K562 (cell line): ENCODE measurements at regions not wholly inside any gene's neighbourhood (a gene's known extent, or its start where the extent isn't known, plus 50 kb on each side); places are given as distances from the start of the nearest gene placed in this dataset.
"Not testable (repeated sequence)": the region's sequence is repeated elsewhere in the genome, so short reads cannot be mapped to it uniquely, and the experiment has no call there.

Source experiments
- ATAC-seq: fragments of 200-7000 bp; cut with Tn5 transposase; 3 replicates; pipeline ENCODE4 v1.9.1; 2020; ENCODE audit warnings: moderate library complexity
- BruUV-seq: library from RNA; stranded (reverse); fragments of 400-500 nt; replicated peaks from 2 replicates; lab custom pipeline; 2021; lab: Mats Ljungman, UMichigan
- CTCF ChIA-PET: fragments of 300-600 bp; formaldehyde crosslinking; extraction: SDS; loops from one replicate; lab custom pipeline; 2021; ENCODE audit warnings: low intra/inter-chr PET ratio; lab: Yijun Ruan, JAX
- POLR2A ChIA-PET: fragments of 300-600, 350-650 bp; sonication (Branson Sonifier 250); formaldehyde crosslinking; extraction: SDS; loops from one replicate; lab custom pipeline; 2021; ENCODE audit warnings: antibody characterized with exemption, inconsistent platforms; lab: Yijun Ruan, JAX
- DNase-seq, 4 experiments: peaks; one replicate each; pipeline versions ENCODE4 v3.0.0 to v3.0.0-alpha.2; 2011 to 2018; ENCODE audit warnings: low spot score in 3 of 4, mixed read lengths in 3 of 4; ENCODE audit errors: extremely low read depth in 1 of 4
- FAIRE-seq: peaks from 2 replicates; lab custom pipeline; 2011; peaks lifted over from hg19 to GRCh38; lab: Jason Lieb, UNC
- H2AFZ ChIP-seq: 2 replicates; pipeline ENCODE4 v1.6.0; 2011; ENCODE audit warnings: low read depth, low read length, control low read depth, inconsistent platforms
- H3K27ac ChIP-seq: fragments of 200-600 bp; 3 replicates; pipeline ENCODE4 v1.8.0; 2011; ENCODE audit warnings: low read depth, mild to moderate bottlenecking, control low read depth, inconsistent platforms, low read length, moderate library complexity, mixed read lengths; ENCODE audit errors: extremely low read depth
- H3K27me3 ChIP-seq, 2 experiments: fragments of 300-600 bp in 1 of 2; 2 replicates in 1 of 2; 3 replicates in 1 of 2; pipeline versions ENCODE4 v1.6.0 to v1.8.0; 2011; ENCODE audit warnings: inconsistent platforms in 2 of 2, low read length in 2 of 2, mild to moderate bottlenecking in 1 of 2, mixed read lengths in 1 of 2, moderate library complexity in 1 of 2; ENCODE audit not compliant: control insufficient read depth in 2 of 2, insufficient read depth in 2 of 2
- H3K36me3 ChIP-seq: fragments of 300-600 bp; 3 replicates; pipeline ENCODE4 v1.8.0; 2011; ENCODE audit warnings: mild to moderate bottlenecking, low read length, inconsistent platforms; ENCODE audit not compliant: control insufficient read depth, insufficient read depth
- H3K4me1 ChIP-seq, 2 experiments: fragments of 200-600 bp in 1 of 2; replicated peaks in 1 of 2; 2 replicates in 1 of 2; 3 replicates in 1 of 2; pipeline versions ENCODE4 v1.5.1 to v1.8.0; 2011; ENCODE audit warnings: inconsistent platforms in 2 of 2, low read length in 2 of 2, mild to moderate bottlenecking in 1 of 2, mixed read lengths in 1 of 2, moderate library complexity in 1 of 2; ENCODE audit not compliant: control insufficient read depth in 2 of 2, insufficient read depth in 2 of 2
- H3K4me2 ChIP-seq: 2 replicates; pipeline ENCODE4 v1.6.1; 2011; ENCODE audit warnings: low read length, control low read depth, inconsistent platforms, mixed read lengths; ENCODE audit not compliant: insufficient read depth
- H3K4me3 ChIP-seq: fragments of 200-600 bp; sonication (generic), shearing (Covaris generic); 2 replicates; pipeline ENCODE4 v1.5.1; 2016; ENCODE audit warnings: control low read depth, inconsistent platforms
- H3K79me2 ChIP-seq: fragments of 200-600 bp; 3 replicates; pipeline ENCODE4 v1.8.0; 2011; ENCODE audit warnings: low read length, inconsistent platforms; ENCODE audit not compliant: control insufficient read depth, insufficient read depth
- H3K9ac ChIP-seq, 2 experiments: 2 replicates each; pipeline versions ENCODE4 v1.6.0 to v1.6.1; 2011; ENCODE audit warnings: low read depth in 2 of 2, low read length in 2 of 2, control low read depth in 1 of 2, inconsistent platforms in 1 of 2, mild to moderate bottlenecking in 1 of 2, mixed read lengths in 1 of 2; ENCODE audit not compliant: insufficient read depth in 1 of 2
- H3K9me1 ChIP-seq: one replicate; pipeline ENCODE4 v1.6.0; 2011; ENCODE audit warnings: inconsistent platforms, mild to moderate bottlenecking, low read length, moderate library complexity; ENCODE audit not compliant: control insufficient read depth, insufficient read depth
- H3K9me3 ChIP-seq: replicated peaks from 2 replicates; pipeline ENCODE4 v1.5.1; 2011; ENCODE audit warnings: low read depth, low read length, inconsistent platforms; ENCODE audit not compliant: control insufficient read depth, insufficient read depth
- H4K20me1 ChIP-seq: replicated peaks from 2 replicates; pipeline ENCODE4 v1.6.1; 2011; ENCODE audit warnings: low read length, inconsistent platforms, mixed read lengths; ENCODE audit not compliant: control insufficient read depth, insufficient read depth
- WGBS: fragments of 100-300 bp; shearing (Covaris generic); methylation state at CpG from one replicate; pipeline ENCODE4 v1.1.6; 2016; ENCODE audit warnings: low coverage, mixed read lengths; ENCODE audit not compliant: insufficient coverage; ENCODE audit errors: missing lambda C conversion rate; 5-methylcytosine and 5-hydroxymethylcytosine counted together
- in situ Hi-C: fragments of 300-500 bp; cut with MboI; formaldehyde crosslinking; loops from 4 replicates; pipeline ENCODE4 v1.15.0; 2018; ENCODE audit warnings: inconsistent platforms, mixed read lengths
- intact Hi-C: fragments of 100-400 bp; cut with micrococcal nuclease; formaldehyde crosslinking; loops from 2 replicates; pipeline ENCODE4 v1.14.2; 2022
- TF ChIP-seq, protein P1 (sequence below): fragments of 250-450 bp; sonication (Bioruptor Pico); IDR thresholded peaks from 2 replicates; pipeline ENCODE4 v1.5.0; 2022; ENCODE audit warnings: mild to moderate bottlenecking
- TF ChIP-seq, protein P2 (sequence below): fragments of 250-450 bp; sonication (Bioruptor Pico); IDR thresholded peaks from 2 replicates; pipeline ENCODE4 v1.5.0; 2020; ENCODE audit warnings: mild to moderate bottlenecking, borderline replicate concordance
- TF ChIP-seq, protein P3 (sequence below): fragments of 150-350 bp; conservative IDR thresholded peaks from 2 replicates; pipeline ENCODE4 v1.6.1; 2014; ENCODE audit warnings: low read length
- TF ChIP-seq, protein P4 (sequence below): sonication (generic); formaldehyde crosslinking; IDR thresholded peaks from 2 replicates; pipeline ENCODE4 v1.8.0; 2022; ENCODE audit warnings: missing genetic modification reagents, mild to moderate bottlenecking, borderline replicate concordance

DNA sequence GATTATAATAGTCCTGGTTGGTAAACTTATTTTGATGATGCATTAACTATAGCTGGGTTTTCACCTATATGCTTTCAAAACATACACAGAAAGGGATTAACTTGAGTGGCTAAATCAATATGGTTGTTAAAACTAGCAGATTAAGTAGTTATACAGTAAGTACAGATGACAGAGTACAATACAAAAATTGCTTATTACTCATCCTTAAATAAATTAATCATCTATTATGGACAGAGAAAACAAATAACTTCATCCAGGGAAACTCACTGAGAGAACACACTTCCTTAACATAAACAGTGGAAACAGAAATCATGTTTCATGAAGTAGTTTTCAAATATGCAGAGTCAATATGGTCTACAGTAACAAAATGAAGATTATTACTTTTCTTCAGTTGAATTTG lies 133.4 kb downstream of the AREG start (continued):
- TF ChIP-seq, protein P1, sequence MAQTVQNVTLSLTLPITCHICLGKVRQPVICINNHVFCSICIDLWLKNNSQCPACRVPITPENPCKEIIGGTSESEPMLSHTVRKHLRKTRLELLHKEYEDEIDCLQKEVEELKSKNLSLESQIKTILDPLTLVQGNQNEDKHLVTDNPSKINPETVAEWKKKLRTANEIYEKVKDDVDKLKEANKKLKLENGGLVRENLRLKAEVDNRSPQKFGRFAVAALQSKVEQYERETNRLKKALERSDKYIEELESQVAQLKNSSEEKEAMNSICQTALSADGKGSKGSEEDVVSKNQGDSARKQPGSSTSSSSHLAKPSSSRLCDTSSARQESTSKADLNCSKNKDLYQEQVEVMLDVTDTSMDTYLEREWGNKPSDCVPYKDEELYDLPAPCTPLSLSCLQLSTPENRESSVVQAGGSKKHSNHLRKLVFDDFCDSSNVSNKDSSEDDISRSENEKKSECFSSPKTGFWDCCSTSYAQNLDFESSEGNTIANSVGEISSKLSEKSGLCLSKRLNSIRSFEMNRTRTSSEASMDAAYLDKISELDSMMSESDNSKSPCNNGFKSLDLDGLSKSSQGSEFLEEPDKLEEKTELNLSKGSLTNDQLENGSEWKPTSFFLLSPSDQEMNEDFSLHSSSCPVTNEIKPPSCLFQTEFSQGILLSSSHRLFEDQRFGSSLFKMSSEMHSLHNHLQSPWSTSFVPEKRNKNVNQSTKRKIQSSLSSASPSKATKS (CRISPR knock-in tag) = no peak
- TF ChIP-seq, protein P2, sequence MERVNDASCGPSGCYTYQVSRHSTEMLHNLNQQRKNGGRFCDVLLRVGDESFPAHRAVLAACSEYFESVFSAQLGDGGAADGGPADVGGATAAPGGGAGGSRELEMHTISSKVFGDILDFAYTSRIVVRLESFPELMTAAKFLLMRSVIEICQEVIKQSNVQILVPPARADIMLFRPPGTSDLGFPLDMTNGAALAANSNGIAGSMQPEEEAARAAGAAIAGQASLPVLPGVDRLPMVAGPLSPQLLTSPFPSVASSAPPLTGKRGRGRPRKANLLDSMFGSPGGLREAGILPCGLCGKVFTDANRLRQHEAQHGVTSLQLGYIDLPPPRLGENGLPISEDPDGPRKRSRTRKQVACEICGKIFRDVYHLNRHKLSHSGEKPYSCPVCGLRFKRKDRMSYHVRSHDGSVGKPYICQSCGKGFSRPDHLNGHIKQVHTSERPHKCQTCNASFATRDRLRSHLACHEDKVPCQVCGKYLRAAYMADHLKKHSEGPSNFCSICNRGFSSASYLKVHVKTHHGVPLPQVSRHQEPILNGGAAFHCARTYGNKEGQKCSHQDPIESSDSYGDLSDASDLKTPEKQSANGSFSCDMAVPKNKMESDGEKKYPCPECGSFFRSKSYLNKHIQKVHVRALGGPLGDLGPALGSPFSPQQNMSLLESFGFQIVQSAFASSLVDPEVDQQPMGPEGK (CRISPR knock-in tag) = no peak
- TF ChIP-seq, protein P3, sequence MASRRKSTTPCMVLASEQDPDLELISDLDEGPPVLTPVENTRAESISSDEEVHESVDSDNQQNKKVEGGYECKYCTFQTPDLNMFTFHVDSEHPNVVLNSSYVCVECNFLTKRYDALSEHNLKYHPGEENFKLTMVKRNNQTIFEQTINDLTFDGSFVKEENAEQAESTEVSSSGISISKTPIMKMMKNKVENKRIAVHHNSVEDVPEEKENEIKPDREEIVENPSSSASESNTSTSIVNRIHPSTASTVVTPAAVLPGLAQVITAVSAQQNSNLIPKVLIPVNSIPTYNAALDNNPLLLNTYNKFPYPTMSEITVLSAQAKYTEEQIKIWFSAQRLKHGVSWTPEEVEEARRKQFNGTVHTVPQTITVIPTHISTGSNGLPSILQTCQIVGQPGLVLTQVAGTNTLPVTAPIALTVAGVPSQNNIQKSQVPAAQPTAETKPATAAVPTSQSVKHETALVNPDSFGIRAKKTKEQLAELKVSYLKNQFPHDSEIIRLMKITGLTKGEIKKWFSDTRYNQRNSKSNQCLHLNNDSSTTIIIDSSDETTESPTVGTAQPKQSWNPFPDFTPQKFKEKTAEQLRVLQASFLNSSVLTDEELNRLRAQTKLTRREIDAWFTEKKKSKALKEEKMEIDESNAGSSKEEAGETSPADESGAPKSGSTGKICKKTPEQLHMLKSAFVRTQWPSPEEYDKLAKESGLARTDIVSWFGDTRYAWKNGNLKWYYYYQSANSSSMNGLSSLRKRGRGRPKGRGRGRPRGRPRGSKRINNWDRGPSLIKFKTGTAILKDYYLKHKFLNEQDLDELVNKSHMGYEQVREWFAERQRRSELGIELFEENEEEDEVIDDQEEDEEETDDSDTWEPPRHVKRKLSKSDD = no peak
- TF ChIP-seq, protein P4, sequence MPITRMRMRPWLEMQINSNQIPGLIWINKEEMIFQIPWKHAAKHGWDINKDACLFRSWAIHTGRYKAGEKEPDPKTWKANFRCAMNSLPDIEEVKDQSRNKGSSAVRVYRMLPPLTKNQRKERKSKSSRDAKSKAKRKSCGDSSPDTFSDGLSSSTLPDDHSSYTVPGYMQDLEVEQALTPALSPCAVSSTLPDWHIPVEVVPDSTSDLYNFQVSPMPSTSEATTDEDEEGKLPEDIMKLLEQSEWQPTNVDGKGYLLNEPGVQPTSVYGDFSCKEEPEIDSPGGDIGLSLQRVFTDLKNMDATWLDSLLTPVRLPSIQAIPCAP = no peak

DNA sequence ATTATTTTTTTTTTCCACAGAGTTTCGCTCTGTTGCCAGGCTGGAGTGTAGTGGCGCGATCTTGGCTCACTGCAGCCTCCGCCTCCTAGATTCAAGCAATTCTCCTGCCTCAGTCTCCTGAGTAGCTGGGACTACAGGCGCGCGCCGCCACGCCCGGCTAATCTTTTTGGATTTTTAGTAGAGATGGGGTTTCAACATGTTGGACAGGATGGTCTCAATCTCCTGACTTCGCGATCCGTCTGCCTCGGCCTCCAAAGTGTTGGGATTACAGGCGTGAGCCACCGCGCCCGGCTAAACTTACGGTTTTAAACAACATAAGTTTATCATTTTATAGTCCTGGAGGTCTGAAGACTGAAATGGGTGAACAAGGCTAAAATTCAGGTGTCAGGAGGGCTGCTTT lies 133.9 kb downstream of the AREG start:
- FAIRE-seq, H3K4me2 ChIP-seq, H3K27me3 ChIP-seq, H3K36me3 ChIP-seq, POLR2A ChIA-PET, H3K9ac ChIP-seq, DNase-seq, H3K9me3 ChIP-seq, H4K20me1 ChIP-seq, H2AFZ ChIP-seq, H3K27ac ChIP-seq, H3K4me1 ChIP-seq, H3K4me3 ChIP-seq, H3K79me2 ChIP-seq, H3K9me1 ChIP-seq, intact Hi-C loops, BruUV-seq, ATAC-seq, in situ Hi-C loops, CTCF ChIA-PET: not testable (repeated sequence)
- 69% methylated on average over 10 of the region's 19 CpGs for WGBS
